PC-9 (cell line): ENCODE measurements at regions not wholly inside any gene's neighbourhood (a gene's known extent, or its start where the extent isn't known, plus 50 kb on each side); places are given as distances from the start of the nearest gene placed in this dataset.

Experiments used
- EZH2 ChIP-seq: fragments of 200-600 bp; sonication (generic); IDR thresholded peaks from 2 replicates; pipeline ENCODE4 v1.8.0; 2017; ENCODE audit warnings: antibody characterized with exemption, low read depth
- TF ChIP-seq, protein P1 (sequence below): fragments of 200-600 bp; sonication (generic); conservative IDR thresholded peaks from 2 replicates; pipeline ENCODE4 v1.6.1; 2017; ENCODE audit warnings: mixed run types, antibody characterized with exemption, mild to moderate bottlenecking, moderate library complexity

- TF ChIP-seq, protein P1, sequence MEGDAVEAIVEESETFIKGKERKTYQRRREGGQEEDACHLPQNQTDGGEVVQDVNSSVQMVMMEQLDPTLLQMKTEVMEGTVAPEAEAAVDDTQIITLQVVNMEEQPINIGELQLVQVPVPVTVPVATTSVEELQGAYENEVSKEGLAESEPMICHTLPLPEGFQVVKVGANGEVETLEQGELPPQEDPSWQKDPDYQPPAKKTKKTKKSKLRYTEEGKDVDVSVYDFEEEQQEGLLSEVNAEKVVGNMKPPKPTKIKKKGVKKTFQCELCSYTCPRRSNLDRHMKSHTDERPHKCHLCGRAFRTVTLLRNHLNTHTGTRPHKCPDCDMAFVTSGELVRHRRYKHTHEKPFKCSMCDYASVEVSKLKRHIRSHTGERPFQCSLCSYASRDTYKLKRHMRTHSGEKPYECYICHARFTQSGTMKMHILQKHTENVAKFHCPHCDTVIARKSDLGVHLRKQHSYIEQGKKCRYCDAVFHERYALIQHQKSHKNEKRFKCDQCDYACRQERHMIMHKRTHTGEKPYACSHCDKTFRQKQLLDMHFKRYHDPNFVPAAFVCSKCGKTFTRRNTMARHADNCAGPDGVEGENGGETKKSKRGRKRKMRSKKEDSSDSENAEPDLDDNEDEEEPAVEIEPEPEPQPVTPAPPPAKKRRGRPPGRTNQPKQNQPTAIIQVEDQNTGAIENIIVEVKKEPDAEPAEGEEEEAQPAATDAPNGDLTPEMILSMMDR: peak; percentile 58
- TF ChIP-seq EZH2: no peak
Measured at GRCh38 chr10:101301111-101301731, 52.7 kb upstream of the BTRC start.
